Uterus (tissue), 3 donors: ENCODE measurements at regions not wholly inside any gene's neighbourhood (a gene's known extent, or its start where the extent isn't known, plus 50 kb on each side); places are given as distances from the start of the nearest gene placed in this dataset.

Experiments
- DNase-seq, 2 donors: peaks; one replicate each; pipeline ENCODE4 v3.0.0-alpha.2; 2019 to 2020
- H3K27ac ChIP-seq, 2 donors: fragments of 200-600 bp; sonication (generic); 1 replicate in 1 of 2; 2 replicates in 1 of 2; pipeline ENCODE4 v1.5.1; 2016 to 2018
- H3K27me3 ChIP-seq, 2 donors: fragments of 200-600 bp; sonication (generic); one replicate each; pipeline ENCODE4 v1.5.1; 2018 to 2019; ENCODE audit warnings: control low read depth in 1 of 2
- H3K36me3 ChIP-seq, 2 donors: fragments of 200-600 bp; sonication (generic); one replicate each; pipeline ENCODE4 v1.5.1; 2019; ENCODE audit warnings: control low read depth in 1 of 2
- H3K4me1 ChIP-seq, 2 donors: fragments of 200-600 bp; sonication (generic); one replicate each; pipeline ENCODE4 v1.5.1; 2018 to 2019; ENCODE audit warnings: control low read depth in 1 of 2
- H3K4me3 ChIP-seq, 2 donors: fragments of 200-600 bp; sonication (generic); 1 replicate in 1 of 2; 2 replicates in 1 of 2; pipeline ENCODE4 v1.5.1; 2018 to 2019; ENCODE audit warnings: mild to moderate bottlenecking in 1 of 2
- H3K9me3 ChIP-seq, 2 donors: fragments of 200-600 bp; sonication (generic); one replicate each; pipeline ENCODE4 v1.5.1; 2019; ENCODE audit warnings: control low read depth in 1 of 2
- POLR2A ChIP-seq, 2 donors: fragments of 450-650 bp; IDR thresholded peaks; one replicate each; pipeline ENCODE4 v1.6.1; 2016; ENCODE audit warnings: antibody characterized with exemption in 2 of 2, mild to moderate bottlenecking in 1 of 2, moderate library complexity in 1 of 2
- intact Hi-C: fragments of 100-400 bp; cut with DNase I; formaldehyde crosslinking; loops from one replicate; pipeline ENCODE4 v1.15.1; 2023; ENCODE audit warnings: low total_unique reads
- TF ChIP-seq, protein P1 (sequence below), 4 experiments: fragments of 200-600 bp in 2 of 4; fragments of 450-650 bp in 2 of 4; sonication (generic) in 2 of 4; IDR thresholded peaks; one replicate each; pipeline ENCODE4 v1.5.1; 2016 to 2019; ENCODE audit warnings: antibody characterized with exemption in 4 of 4, mild to moderate bottlenecking in 2 of 4, moderate library complexity in 1 of 4
- donor health status: DM: yes; HTN: yes; CAD: no.

GRCh38 chr6:109237986-109238329, 142.7 kb downstream of the CEP57L1 start:
- Histone ChIP-seq H3K4me1 (no peaks in the 10 kb centered on the region), H3K4me3 (no peak overlapping the region), H3K36me3 (no peaks in the 10 kb centered on the region), H3K27ac (no peak overlapping the region), H3K9me3 (no peaks in the 10 kb centered on the region), H3K27me3 (no peaks in the 10 kb centered on the region)
- no peak for TF ChIP-seq POLR2A (IDR thresholded peaks at IDR 0.05)
- TF ChIP-seq, protein P1, sequence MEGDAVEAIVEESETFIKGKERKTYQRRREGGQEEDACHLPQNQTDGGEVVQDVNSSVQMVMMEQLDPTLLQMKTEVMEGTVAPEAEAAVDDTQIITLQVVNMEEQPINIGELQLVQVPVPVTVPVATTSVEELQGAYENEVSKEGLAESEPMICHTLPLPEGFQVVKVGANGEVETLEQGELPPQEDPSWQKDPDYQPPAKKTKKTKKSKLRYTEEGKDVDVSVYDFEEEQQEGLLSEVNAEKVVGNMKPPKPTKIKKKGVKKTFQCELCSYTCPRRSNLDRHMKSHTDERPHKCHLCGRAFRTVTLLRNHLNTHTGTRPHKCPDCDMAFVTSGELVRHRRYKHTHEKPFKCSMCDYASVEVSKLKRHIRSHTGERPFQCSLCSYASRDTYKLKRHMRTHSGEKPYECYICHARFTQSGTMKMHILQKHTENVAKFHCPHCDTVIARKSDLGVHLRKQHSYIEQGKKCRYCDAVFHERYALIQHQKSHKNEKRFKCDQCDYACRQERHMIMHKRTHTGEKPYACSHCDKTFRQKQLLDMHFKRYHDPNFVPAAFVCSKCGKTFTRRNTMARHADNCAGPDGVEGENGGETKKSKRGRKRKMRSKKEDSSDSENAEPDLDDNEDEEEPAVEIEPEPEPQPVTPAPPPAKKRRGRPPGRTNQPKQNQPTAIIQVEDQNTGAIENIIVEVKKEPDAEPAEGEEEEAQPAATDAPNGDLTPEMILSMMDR (IDR thresholded peaks at IDR 0.05) = no peak
- intact Hi-C loops = no loop called here
- DNase-seq = no peak

- Histone ChIP-seq H3K4me1 (no peaks in the 10 kb centered on the region), H3K27ac (no peak overlapping the region), H3K36me3 (no peaks in the 10 kb centered on the region), H3K9me3 (no peaks in the 10 kb centered on the region), H3K4me3 (no peak overlapping the region), H3K27me3 (no peaks in the 10 kb centered on the region)
- intact Hi-C loops = no loop called here
- TF ChIP-seq, protein P1 (IDR thresholded peaks at IDR 0.05) = no peak
- TF ChIP-seq POLR2A (IDR thresholded peaks at IDR 0.05) = no peak
- no peak for DNase-seq
Observed at GRCh38 chr6:109237077-109237985, 142.0 kb downstream of the CEP57L1 start.

GRCh38 chr6:109236115-109237076, 141.1 kb downstream of the CEP57L1 start:
- Histone ChIP-seq H3K27ac (no peak overlapping the region), H3K9me3 (no peaks in the 10 kb centered on the region), H3K27me3 (no peaks in the 10 kb centered on the region), H3K4me3 (no peak overlapping the region), H3K4me1 (no peaks in the 10 kb centered on the region), H3K36me3 (no peaks in the 10 kb centered on the region)
- no peak for DNase-seq
- intact Hi-C loops = no loop called here
- TF ChIP-seq, protein P1 (IDR thresholded peaks at IDR 0.05) = no peak
- no peak for TF ChIP-seq POLR2A (IDR thresholded peaks at IDR 0.05)

- no peak for DNase-seq
- no peak overlapping the region for H3K27ac ChIP-seq
- H3K27me3 ChIP-seq = no peaks in the 10 kb centered on the region
- TF ChIP-seq POLR2A (IDR thresholded peaks at IDR 0.05) = no peak
- TF ChIP-seq, protein P1 (IDR thresholded peaks at IDR 0.05) = no peak
- no peaks in the 10 kb centered on the region for H3K36me3 ChIP-seq
- H3K4me3 ChIP-seq = no peak overlapping the region
- H3K9me3 ChIP-seq = no peaks in the 10 kb centered on the region
- no peaks in the 10 kb centered on the region for H3K4me1 ChIP-seq
- intact Hi-C loops = no loop called here
Observed at GRCh38 chr6:109235481-109236038, 140.3 kb downstream of the CEP57L1 start.
